ENCODE measurements at regions not wholly inside any gene's neighbourhood (a gene's known extent, or its start where the extent isn't known, plus 50 kb on each side); places are given as distances from the start of the nearest gene placed in this dataset.

- DNase-seq (no peak), ATAC-seq (no peak)
These were observed 287.1 kb upstream of the RAG2 start for GRCh38 chr11:36885154-36885553.

- no peak for ATAC-seq
- DNase-seq: no peak
These were observed 280.7 kb upstream of the RAG2 start for GRCh38 chr11:36878737-36879136.

GRCh38 chr11:36877149-36877548 lies 279.1 kb upstream of the RAG2 start:
- ATAC-seq: no peak
- no peak for DNase-seq

- DNase-seq (no peak), ATAC-seq (no peak)
These were observed 278.2 kb upstream of the RAG2 start for GRCh38 chr11:36876266-36876665.

GRCh38 chr11:36874291-36874690 lies 276.3 kb upstream of the RAG2 start:
- no peak for ATAC-seq
- no peak for DNase-seq

- DNase-seq (no peak), ATAC-seq (no peak)
These were observed 272.3 kb upstream of the RAG2 start for GRCh38 chr11:36870361-36870760.

DNA sequence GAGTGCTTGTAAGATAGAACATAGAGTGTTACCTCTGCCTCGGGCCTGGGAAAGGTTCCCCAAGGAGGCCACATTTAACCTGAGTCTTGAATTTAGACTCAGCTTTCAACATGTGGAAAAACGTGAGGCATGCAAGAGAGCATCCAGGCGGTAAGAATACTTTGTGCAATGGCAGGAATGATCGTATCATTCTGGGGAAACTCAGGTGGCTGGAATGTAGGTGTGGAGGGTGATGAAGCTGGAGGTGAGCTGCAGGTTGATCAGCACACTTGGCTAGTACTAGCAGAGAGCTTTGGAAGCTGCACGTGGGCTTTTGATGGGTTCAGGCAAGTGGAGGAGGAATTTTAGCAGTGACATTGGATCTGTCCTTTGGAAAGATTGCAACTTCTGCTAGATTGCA lies 270.3 kb upstream of the RAG2 start:
- no peak for ATAC-seq
- DNase-seq: no peak

- DNase-seq: no peak
These were observed 267.8 kb upstream of the RAG2 start for GRCh38 chr11:36865846-36866245.

DNA sequence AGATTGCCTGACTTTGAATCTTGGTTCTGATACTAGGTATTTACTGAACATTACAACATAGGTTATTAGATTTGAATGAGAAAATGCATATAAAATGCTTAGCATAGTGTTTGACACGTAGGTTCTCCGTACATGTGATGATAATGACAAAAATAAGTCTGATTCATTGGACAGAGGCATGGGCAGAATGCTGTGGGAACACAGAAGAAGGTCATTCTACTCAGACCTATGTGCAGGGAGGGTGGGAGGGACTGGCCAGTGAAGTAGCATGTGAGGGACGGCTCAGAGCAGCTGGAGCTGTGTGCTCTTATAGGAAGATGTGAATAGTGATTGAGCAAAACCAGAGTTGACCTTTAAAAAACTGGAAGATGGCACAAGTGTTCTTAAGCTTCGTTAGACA lies 256.8 kb upstream of the RAG2 start:
- DNase-seq (no peak), ATAC-seq (no peak)

More at GRCh38 chr11:36865846-36866245, 267.8 kb upstream of the RAG2 start:
- ATAC-seq: no peak

DNA sequence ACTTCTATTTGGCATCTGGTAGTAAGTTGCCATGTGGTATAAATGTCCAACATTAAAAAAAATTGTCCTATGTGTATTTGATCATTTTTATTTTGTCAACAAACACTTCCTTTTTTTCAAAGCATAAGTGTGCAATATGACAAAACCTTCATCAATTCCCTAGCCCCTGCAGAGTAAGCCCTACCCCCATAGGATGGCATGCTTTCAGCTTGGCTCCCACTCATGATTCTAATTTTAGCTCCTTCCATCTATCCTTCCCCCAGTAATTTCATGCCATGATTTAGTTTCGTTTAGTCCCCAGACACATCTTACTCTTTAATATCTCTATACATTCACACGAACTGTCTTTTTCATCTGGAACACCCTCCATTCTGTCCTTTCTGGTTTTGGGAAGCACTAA lies 250.6 kb upstream of the RAG2 start:
- ATAC-seq (no peak), DNase-seq (no peak)

- DNase-seq (no peak), ATAC-seq (no peak)
These were observed 242.3 kb upstream of the RAG2 start for GRCh38 chr11:36840378-36840777.

- ATAC-seq (no peak), DNase-seq (no peak)
These were observed 239.9 kb upstream of the RAG2 start for GRCh38 chr11:36837831-36838437.

DNA sequence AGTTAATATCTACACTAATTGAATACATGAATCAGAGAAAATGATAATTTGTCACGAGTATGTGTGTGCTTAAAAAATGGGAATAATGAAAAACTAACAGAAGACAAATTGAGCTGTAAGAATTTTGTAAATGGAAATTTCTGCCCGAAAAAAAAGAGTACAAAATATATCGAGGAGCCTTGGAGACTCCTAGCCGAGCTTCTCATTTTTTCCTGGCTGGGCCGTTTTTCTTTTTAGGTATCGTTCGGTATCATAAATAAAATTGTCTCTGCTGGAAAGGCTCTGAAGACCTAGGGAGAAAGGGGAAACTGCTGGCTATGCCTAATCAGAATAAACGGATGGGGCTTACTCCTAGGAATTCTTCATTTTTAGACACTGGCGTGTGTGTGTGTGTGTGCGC lies 227.2 kb upstream of the RAG2 start:
- ATAC-seq: no peak

GRCh38 chr11:36824349-36824748 lies 226.3 kb upstream of the RAG2 start:
- DNase-seq (no peak), ATAC-seq (no peak)

More for the DNA sequence above, 227.2 kb upstream of the RAG2 start:
- no peak for DNase-seq

GRCh38 chr11:36822829-36823228 lies 224.8 kb upstream of the RAG2 start:
- DNase-seq (no peak), ATAC-seq (no peak)

- ATAC-seq (no peak), DNase-seq (no peak)
These were observed 220.4 kb upstream of the RAG2 start for GRCh38 chr11:36818410-36818809.

- DNase-seq (no peak), ATAC-seq (peak; percentile 46)
These were observed 219.4 kb upstream of the RAG2 start for GRCh38 chr11:36817336-36817965.

DNA sequence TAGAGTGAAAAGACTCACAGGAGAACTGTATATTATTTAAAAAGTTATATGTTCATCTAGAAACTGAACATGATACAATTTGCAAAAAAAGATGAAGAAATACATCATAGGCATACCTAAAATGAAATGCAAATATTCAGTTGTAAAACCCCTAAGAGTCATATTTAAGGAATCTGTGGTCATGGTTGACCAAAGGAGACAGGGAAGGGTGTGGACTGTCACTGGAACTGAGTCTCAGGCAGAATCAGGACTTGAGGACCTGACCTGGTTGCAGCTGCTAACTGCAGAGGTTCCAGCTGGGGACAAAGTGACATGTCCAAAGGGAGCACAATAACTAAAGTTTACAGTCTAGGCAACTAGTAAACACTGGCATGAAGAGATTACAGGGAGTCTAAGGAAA lies 211.3 kb upstream of the RAG2 start:
- no peak for ATAC-seq
- DNase-seq: no peak

DNA sequence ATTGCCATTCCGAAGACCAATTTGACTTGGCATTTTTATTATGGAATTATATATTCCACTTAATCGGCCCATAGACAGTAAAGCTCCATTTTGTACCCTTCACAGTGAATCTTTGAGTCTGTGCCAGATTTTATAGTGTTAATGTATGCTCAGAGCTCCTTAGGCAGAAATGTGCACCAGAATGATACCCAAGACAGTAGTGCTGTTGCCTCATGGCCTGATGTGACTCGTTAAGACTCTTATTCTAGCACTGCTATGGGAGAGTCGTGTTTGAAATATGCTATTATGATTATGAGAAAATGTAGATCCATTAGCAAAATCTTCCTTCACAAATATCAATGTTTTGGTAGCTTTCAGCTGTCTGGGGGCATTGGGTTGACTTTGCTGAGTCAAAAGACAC lies 209.8 kb upstream of the RAG2 start:
- DNase-seq (no peak), ATAC-seq (no peak)

DNA sequence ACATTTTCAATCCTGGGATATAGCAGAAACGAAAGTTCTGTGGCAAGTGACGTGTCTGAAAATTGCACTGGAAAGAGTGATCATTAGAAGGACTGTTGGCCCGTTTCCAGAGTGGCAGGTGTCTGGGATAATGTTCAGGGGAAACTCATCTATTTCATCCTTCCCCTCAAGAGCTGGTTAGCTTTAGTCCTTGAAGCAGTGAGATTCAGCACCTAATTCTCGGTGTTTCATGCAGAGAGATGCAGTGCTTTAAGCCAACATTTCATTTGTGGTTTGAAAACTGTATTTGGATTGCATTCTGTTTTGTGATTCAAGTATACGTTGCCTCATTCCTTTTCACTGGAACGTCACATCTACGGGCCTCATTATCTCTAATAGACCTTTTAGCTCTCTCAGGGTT lies 205.0 kb upstream of the RAG2 start:
- no peak for ATAC-seq
- DNase-seq: no peak

GRCh38 chr11:36792996-36793914 lies 195.2 kb upstream of the RAG2 start:
- DNase-seq (no peak), ATAC-seq (no peak)

DNA sequence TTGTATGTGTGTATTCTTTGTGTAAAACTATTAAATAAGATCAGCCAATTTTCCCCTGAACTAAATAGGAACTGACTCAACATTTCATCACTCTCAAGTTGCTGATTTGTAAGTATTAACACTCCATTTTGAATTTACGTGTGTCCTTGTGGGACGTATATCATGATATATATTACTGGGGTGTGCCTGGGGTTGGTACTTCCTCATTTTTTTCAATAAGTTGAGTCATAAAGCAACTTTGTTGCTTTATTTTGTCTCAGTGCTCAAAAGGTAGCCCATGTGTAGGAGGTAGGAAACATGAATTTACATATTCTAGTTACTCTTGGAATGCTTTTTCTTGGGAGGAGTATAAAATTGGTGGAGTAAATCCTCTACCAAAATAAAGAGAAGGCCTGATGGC lies 193.9 kb upstream of the RAG2 start:
- ATAC-seq: no peak
- DNase-seq: no peak

- ATAC-seq (no peak), DNase-seq (no peak)
These were observed 192.5 kb upstream of the RAG2 start for GRCh38 chr11:36790526-36790925.

Data from stimulated activated naive CD8-positive, alpha-beta T cell treated with anti-CD3 and anti-CD28 coated beads, Interleukin-15, Interleukin-2, amounts not matched to agents 100 U/mL and 50 U/mL, for 24 hours (primary cell).